Activated T-cell treated with anti-CD3 and anti-CD28 coated beads, Interleukin-2, amount 50 U/mL, for 48 hours (primary cell): ENCODE measurements at regions not wholly inside any gene's neighbourhood (a gene's known extent, or its start where the extent isn't known, plus 50 kb on each side); places are given as distances from the start of the nearest gene placed in this dataset.
"Not testable (repeated sequence)": the region's sequence is repeated elsewhere in the genome, so short reads cannot be mapped to it uniquely, and the experiment has no call there.

Experiments used
- DNase-seq, 2 experiments: peaks; one replicate each; pipeline ENCODE4 v3.0.0-alpha.2; 2020

DNA sequence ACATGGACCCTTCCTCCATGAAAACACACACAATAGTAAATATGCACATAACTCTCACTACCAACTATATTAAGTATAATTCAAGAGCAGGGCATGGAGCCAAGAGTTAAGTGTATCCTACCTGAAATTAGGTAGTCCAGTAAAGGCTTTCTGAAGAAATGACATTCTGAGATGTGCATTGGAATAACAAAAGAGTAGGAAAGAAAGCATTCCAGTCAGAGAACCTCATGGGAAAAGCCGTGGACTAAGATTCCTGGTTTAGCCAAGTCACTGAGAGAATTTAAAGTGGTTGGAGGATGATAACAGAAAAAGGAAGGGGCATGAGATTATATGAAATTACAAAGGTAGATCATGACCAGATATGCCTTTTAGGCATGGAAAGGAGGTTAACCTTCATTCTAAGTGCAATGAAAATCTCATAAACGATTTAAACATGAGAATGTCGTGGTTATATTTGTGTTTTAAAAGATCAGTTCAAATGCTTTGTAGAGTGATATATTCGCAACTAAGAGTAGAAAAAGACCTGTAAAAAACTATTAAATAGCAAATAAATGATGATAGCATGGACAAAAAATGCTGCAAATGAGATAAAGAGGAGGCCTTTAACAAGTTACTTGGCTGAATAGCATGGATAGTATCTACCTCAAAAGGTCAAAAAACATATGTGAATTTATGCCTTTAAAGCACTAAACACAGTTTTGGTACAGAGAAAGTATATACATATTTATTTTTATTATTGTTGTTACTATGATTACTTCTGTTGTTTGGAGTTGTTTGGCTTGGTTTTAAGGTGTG is 767.4 kb upstream of the GHITM start:
- no peak for DNase-seq

DNA sequence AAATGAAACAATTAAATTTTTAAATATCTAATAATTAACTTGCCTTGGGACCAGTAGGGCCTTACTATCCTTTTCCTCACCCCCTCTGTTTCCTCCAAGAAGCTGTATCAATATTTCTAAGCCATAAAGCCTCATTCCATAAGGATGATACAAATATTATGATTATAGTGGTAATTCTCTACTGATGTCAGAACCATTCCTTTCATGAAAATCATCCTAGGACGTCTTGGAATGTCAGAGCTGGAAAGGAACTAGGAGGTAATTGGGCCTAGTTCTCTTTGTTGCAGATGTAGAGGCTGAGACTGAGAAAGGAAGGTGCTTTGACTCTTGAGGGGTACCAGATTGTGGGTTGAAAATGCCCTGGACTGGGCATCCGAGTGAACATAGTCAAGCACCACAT is 766.7 kb upstream of the GHITM start:
- no peak for DNase-seq

DNA sequence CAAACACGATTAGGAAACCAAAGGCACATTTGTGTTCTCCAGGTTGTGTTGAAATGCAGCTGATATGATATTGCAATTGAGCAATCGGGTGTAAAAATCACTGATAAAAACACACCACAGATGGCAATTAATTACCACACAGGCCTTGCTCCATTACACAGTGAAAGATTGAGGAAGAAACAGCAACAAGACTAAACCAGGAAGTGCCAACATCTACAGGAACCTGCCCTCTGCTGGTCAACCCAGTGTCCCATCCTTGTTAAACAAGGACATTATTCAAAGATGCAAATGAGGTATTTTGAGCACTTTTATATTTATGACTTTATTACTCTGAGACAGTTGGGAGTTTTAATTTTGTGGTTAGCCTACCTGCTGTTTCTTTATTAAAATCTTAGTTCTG is 765.6 kb upstream of the GHITM start:
- DNase-seq = no peak

DNA sequence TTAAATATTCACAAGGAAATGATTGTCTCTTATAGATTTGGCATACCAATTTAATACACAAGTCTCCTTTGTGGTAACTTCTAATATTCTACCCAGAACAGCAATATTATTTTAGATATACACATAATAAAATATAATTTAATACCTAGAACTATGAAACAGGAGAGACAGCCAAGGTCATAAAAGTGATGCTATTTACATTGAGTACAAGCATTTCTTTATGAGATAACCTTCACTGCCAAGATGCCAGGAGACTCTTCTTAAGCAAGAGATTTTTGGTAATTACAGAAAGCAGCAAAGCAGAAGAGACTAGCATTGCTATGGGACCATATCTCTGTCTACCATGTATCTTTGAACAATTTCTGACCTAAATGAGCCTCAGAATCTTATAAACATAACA is 764.6 kb upstream of the GHITM start:
- DNase-seq = no peak

DNA sequence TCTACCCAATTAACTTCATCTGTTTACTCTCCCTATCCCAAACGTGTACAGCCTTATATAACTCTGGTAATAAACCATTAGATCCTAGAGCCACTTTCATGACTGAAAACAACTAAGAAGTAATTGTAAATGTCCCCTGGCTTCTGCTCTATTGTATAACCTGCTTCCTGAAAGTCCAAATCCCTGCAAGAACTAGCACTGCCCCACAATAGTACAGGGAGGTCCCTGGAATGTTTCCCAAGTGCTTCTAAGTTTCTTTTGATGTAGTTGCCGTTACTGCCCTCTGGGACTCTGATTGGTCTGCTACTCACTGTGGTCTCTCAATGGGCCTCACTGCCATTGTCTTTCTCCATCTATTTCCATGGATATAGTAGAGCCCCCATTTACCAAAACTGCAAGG is 764.0 kb upstream of the GHITM start:
- DNase-seq = no peak

DNA sequence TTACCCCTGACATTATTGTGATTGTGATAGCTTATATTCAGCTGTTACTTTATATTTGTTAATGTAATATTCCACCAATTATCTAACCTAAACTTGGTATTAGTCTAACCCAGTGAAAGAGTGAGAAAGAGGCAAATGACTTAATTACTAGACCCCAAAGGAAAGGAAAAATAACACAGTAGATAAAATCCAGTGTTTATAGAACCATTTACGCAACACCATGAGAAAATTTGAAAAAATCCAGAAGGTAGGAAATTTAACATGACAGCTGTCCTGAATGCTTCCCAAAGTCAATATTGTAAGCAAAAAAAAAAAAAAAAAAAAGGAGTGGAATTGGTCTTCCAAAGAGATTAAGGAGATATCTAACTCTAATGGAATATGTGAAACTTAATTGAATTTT is 741.5 kb upstream of the GHITM start:
- DNase-seq = no peak

DNA sequence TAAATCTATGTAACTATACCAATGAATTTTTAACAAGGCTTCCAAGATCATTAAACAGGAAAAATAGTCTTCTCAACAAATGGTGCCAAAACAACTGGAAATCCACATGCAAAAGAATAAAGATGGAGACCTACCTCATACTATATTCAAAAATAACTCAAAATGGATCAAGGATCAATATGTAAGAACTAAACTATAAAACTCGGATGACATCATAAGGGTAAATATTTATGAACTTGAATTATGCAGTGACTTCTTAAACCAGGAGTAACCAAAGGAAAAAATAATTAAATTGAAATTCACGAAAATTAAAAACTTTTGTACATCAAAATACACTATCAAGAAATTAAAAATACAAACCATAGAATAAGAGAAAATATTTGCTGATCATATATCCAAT is 728.7 kb upstream of the GHITM start:
- DNase-seq = no peak

DNA sequence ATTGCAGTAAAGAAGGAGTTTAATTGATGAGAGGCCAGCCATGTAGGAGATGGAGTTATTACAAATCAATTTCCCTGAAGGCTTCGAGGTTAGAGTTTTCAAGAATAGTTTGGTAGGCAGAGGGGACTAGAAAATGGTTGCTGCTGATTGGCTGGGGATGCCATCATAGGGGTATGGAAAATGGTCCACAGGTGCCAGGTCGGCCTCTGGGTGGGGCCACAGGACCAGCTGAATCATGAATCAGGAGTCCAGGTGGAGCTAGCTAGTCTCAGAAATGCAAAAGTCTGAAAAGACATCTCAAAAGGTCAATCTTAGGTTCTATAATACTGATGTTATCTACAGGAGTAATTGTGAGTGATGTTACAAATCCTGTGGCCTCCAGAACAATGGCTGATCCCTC is 714.0 kb upstream of the GHITM start:
- no peak for DNase-seq

DNA sequence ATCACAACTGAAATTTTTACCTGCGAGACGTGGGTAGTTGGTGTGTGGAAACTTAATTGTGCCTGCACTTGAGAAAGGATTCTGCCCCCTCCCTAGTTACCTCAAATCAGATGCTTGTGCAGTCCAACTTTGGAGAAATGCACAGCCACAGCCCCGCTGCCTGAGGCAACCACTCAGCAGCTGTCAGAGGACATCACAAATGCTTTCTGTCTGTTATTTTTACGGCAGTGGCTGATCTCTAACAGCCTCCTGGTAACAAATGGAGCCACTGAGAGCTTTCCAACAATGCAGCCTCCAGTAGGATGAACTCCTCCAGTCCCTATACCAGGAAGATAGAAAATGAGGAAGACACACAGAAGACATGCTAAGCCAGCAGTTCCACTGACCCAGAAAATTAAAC is 712.2 kb upstream of the GHITM start:
- no peak for DNase-seq

DNA sequence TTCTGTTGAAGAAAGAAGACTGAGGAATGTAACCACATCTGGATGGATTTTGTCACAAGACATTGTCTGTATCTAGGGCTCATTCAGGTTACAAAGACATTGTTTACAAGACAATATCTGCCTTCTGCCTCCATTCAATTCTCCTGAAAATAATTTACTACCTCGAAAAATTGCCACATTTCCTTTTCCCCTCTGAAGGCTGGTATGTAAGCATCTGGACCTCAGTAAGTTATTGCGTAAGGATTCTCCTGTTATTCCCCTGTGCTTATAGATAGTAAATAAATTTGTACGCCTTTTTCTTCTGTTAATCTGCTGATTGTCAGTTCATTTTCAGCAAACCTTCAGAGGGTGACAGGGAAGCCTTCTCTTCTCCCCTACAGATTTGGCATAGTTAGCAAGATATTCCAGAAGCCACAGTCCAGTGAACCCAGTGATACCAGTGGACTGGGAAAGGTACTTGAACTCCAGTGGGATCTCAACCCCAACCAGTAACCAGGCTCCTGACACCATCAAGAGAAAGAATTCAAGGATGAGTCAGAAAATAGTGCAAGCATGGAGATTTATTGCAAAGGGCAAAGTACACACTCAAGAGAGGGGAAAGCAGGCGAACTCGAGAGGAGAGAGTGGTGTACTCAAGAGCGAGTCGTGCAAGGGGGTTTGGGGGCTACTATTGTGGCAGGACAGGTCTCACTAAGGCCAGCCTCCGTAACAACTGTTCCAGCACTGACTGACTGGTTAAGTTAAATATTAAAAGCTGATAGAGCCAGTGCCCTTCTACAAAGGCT is 706.9 kb upstream of the GHITM start:
- DNase-seq = no peak

DNA sequence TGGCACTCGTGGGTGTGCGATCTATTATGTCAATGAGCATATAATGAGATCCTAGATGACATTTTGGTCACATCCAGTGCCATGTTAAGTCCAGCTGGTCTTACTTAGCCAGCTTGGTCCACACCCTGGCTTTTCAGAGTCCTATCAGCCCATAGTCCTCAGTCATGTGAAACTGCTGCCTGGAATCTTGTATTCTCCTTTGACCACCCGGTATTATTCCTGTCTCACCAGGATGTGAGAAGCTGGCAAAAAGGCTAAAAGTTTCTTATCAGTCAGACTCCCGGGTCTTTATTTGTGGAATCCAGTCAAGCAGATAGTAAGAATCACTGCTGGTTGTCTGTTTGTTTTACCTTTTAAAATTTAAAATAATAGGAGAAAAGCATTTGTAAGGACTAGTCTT is 705.6 kb upstream of the GHITM start:
- DNase-seq = no peak

DNA sequence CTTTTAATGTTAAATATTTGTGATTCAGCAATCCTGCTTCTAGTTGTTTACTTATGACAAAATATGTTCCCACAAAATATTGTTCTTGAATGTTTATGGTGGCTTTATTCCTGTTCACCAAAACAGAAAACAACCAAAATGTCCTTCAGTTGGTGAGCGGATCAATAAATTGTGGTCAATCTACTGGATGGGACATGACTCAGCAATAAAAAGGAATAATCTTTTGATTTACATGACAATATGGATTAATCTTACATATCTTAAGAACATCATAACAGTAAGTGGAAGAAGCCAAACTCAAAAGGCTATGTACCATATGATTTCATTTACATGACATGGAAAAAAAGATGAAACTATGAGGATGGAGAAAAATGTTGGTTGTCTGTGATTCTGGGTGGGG is 691.3 kb upstream of the GHITM start:
- no peak for DNase-seq

DNA sequence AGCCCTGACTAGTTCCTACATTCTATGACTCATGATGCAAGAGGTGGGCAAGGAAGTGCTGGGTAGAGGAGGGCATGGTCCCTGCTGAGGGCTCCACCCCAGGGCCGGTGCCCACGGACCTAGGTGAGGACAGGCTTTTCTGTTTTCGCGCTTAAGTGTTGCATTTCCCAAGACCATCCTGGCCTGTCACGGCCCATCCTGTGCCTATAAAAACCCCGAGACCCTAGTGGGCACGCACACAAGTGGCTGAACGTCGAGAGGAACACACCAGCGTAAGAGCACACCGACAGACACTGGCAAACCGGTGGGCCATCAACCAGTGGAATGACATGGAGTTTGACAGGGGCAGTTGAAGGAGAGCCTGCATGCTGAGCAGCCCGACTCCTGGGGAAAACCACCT is 680.7 kb upstream of the GHITM start:
- DNase-seq = no peak

DNA sequence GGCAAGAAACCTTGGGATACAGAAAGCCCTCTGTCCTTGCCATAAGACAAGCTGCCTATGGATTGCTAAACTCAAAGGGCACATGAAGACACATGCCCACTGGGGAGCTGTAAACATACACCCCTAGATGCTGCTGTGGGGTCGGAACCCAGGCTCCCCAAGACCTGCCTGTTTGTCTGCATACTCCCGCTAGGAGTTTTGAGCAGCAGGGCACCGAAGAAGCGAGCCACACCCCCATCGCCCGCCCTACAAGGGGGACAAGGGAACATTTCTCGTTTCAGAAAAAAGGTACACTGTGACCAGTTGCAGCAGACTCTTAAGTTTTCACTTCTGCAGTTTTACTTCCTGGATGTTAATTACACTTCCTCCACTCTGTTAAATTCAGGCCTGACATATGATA is 680.2 kb upstream of the GHITM start:
- DNase-seq = no peak

DNA sequence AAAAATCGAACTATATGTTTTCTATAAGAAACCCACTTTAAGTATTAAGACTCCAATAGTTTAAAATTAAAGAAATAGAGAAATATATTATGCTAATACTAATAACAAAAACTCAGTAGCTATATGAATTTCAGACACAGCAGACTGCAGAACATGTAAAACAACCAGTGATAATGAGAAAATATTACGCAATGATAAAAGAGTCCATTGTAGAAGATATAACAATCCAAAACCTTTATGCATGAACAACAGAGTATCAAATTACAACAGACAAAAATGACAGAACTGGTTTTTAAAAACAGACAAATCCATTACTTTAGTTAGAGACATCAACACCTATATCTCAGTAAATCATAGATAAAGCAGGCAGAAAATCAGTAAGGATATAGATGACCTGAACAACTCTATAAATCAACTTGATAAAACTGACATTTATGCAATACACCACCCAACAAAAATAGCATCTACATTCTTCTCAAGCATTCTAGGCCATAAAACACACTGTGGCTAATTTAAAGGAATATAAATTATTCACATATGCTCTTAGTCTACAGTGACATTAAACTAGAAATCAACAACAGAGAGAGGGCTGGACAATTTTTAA is 669.5 kb upstream of the GHITM start:
- no peak for DNase-seq

DNA sequence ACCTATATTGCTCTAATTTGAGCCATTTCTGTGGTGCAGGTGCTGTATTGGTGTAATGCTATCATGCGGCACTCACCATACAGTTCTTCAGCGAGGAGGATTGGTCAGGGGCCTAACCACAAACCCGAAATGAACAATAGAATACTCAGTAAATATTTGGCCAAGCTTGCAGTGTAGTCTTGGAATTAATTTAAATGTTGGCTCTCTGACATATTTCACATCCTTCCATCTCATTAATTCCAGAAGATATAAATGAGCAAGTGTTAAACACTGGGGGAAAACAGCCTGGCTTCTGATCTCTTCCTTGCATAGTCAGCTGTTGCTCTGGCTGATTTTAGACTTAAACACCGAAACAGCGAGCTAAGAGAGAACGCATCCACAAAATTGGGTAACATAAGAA is 663.1 kb upstream of the GHITM start:
- no peak for DNase-seq

DNA sequence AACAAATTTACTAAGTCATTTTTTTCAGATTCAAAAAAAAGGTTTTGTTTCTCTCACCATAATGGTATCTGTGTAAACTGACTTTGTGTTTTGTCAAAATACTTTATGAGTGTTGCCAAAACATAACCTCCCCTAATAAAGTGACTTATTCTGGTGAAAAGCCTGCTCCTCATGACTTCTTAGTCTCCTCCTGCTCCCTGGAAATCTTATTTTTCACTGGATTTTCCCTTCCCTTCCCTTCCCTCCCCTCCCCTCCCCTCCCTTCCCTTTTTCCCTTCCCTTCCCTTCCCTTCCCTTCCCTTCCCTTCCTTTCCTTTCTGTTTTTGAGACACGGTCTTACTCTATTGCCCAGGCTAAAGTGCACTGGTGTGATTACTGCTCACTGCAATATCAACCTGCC is 650.1 kb upstream of the GHITM start:
- no peak for DNase-seq

DNA sequence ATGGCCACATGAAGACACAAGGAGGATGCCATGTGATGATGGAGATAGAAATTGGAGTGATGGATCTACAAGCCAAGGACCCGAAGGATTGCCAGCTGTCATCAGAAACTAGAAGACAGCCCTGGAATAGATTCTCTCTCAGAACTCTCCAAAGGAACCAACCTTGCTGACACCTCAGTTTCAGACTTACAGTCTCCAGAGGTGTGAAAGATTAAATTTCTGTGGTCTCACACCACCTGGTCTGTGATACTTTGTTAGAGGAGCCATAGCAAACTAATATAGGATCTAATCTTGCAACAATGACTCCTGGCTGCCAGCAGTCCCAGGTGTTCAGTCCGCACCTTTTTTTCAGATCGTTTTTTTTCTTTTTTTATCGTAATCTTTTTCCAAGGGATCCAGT is 647.3 kb upstream of the GHITM start:
- no peak for DNase-seq

DNA sequence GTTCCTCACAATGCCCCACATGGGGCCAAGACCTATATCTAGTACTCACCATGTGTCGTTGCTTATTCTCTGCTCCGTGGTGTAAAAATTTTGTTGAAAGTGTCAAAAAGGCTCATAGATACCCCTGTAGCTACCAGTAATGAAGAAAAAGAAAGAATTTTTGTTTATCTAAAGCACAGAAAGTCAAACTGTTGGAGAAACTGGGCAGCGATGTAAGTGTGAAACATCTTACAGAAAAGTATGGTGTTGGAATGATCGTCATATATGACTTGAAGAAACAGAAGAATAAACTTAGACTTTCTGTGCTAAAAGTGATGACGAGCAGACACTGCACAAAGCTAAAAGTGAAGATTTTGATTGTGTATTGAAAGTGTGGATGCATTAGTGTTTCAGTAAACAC is 626.6 kb upstream of the GHITM start:
- no peak for DNase-seq

DNA sequence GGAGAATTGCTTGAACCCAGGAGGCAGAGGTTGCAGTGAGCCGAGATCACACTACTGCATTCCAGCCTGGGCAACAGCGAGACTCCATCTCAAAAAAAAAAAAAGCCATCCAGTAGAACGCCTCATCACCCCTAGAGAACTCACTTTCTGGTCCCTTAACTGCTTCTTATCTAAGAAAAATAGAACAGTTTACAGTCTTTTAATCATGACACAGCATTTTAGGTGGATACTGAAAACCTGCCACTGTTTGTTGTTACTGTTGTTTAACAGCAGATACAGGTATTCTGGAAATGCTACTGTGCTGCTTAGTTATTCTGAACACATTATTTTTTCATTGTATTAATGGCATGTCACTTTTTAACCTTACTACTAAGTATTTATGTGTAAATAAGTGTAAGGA is 624.3 kb upstream of the GHITM start:
- DNase-seq = no peak

DNA sequence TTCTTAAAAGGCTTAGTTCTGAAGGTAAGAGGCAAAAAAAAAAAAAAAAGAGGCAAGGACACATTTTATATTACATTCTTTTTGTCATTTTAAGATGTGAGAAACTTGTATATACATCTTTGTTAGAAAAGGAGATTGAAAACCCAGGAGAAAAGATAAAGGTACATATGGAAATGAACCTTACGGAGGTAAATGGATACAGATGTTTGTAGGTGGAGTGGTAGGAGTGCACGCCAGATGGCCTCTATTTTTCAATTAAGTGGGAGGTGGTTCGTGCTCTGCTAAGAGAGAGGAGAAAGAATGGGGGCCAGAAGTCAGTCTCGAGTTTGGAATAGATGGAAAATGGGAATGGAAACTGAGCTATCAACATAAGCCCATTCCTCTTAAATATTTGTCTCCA is 622.5 kb upstream of the GHITM start:
- DNase-seq = no peak

DNA sequence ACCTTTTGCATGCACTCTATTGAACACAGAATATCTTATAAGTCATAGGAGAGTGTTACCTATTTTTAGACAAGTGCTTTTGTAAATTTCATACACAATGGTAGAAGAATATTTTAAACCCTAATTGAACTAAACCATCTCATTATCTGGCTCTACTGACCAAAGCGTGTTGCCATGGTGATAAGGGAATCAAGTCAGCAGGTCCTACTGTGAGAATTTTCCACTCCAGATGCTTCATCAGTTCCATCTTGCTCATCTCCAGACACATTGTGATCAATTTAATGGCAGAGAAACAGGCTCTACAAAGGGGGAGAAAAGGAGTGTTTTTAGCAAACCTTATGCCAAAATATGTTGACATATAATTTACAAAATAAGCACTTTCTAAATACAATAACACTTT is 621.9 kb upstream of the GHITM start:
- DNase-seq = no peak

DNA sequence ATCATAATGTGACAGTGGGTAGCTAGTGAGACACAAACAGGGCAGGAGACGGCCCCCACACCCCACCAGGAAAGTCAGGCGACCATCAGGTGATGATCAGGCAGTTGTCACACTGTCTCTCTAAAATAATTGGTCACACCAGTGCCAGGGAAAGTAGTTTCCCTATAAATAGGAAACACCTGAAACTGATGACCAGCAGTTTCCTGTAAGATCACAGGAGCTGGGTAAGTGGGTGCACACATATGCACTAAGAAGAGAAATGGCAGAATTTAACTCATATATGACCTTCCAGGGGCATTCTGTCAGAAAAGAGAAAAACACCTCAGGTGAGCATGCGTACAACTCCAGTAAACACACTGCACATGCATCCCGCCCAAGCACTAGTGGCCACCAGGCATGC is 620.5 kb upstream of the GHITM start:
- no peak for DNase-seq

DNA sequence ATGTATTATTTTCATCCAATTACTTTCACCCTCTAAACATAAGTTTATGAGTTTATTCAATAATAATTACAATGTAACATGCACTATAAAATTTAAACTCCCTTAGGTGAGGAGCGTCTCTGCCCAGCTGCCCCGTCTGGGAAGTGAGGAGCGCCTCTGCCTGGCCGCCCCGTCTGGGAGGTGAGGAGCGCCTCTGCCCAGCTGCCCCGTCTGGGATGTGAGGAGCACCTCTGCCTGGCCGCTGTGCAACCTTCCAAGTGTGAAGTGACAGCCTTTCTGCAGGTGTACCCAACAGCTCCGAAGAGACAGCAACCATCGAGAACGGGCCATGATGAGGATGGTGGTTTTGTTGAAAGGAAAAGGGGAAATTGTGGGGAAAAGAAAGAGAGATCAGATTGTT is 618.9 kb upstream of the GHITM start:
- DNase-seq = not testable (repeated sequence)
